Activated T-cell treated with anti-CD3 and anti-CD28 coated beads, Interleukin-2, amount 50 U/mL, for 72 hours (primary cell): ENCODE measurements at regions not wholly inside any gene's neighbourhood (a gene's known extent, or its start where the extent isn't known, plus 50 kb on each side); places are given as distances from the start of the nearest gene placed in this dataset.

Experiments used
- ATAC-seq, 2 donors: fragments of 150-1000 bp; cut with Tn5 transposase; replicated peaks in 1 of 2; 2 replicates each; pipeline ENCODE4 v1.10.0; 2021; ENCODE audit warnings: moderate library complexity in 2 of 2, mild to moderate bottlenecking in 1 of 2
- DNase-seq, 2 donors: peaks; one replicate each; pipeline ENCODE4 v3.0.0; 2021 to 2022; ENCODE audit warnings: mixed read lengths in 1 of 2
- H3K27ac Mint-ChIP-seq: one replicate; pipeline ENCODE4 v1.8.0; 2022; ENCODE audit warnings: mild to moderate bottlenecking, moderate library complexity, mixed read lengths
- H3K27me3 Mint-ChIP-seq: one replicate; pipeline ENCODE4 v1.8.0; 2022; ENCODE audit warnings: low read depth, mixed read lengths
- H3K36me3 Mint-ChIP-seq, 2 donors: one replicate each; pipeline ENCODE4 v1.8.0; 2022; ENCODE audit warnings: mixed read lengths in 2 of 2, mild to moderate bottlenecking in 1 of 2; ENCODE audit not compliant: insufficient read depth in 2 of 2
- H3K4me1 Mint-ChIP-seq: one replicate; pipeline ENCODE4 v1.8.0; 2022; ENCODE audit warnings: low read depth, mixed read lengths
- H3K4me3 Mint-ChIP-seq, 2 donors: one replicate each; pipeline ENCODE4 v1.8.0; 2022; ENCODE audit warnings: mild to moderate bottlenecking in 2 of 2, mixed read lengths in 2 of 2, moderate library complexity in 2 of 2
- H3K9me3 Mint-ChIP-seq, 2 donors: one replicate each; pipeline ENCODE4 v1.8.0; 2022; ENCODE audit warnings: mixed read lengths in 2 of 2

GRCh38 chr7:47221826-47222225, 360.1 kb downstream of the TNS3 start:
- H3K27ac Mint-ChIP-seq: no peak overlapping the region
- H3K4me3 Mint-ChIP-seq: no peak overlapping the region
- H3K36me3 Mint-ChIP-seq: no peaks in the 10 kb centered on the region
- H3K9me3 Mint-ChIP-seq: peaks cover 1 to 2% of the 10 kb centered on the region in 2 donors
- no peak for ATAC-seq
- H3K4me1 Mint-ChIP-seq: peaks cover 8% of the 10 kb centered on the region
- no peak for DNase-seq
- peaks cover under 1% of the 10 kb centered on the region for H3K27me3 Mint-ChIP-seq

GRCh38 chr7:47218378-47219176, 363.3 kb downstream of the TNS3 start:
- DNase-seq: no peak
- H3K27me3 Mint-ChIP-seq: peaks cover 6% of the 10 kb centered on the region
- H3K27ac Mint-ChIP-seq: no peak overlapping the region
- peaks cover 8% of the 10 kb centered on the region for H3K4me1 Mint-ChIP-seq
- H3K4me3 Mint-ChIP-seq: no peak overlapping the region
- no peaks in the 10 kb centered on the region for H3K9me3 Mint-ChIP-seq
- ATAC-seq: no peak
- H3K36me3 Mint-ChIP-seq: no peaks in the 10 kb centered on the region

GRCh38 chr7:47217570-47218360, 364.1 kb downstream of the TNS3 start:
- peak overlapping the region in 1 of 2 donors; percentile 20 for H3K4me3 Mint-ChIP-seq
- no peak for DNase-seq
- H3K27me3 Mint-ChIP-seq: peaks cover 6% of the 10 kb centered on the region
- no peaks in the 10 kb centered on the region for H3K9me3 Mint-ChIP-seq
- ATAC-seq: no peak
- peaks cover 8% of the 10 kb centered on the region for H3K4me1 Mint-ChIP-seq
- no peak overlapping the region for H3K27ac Mint-ChIP-seq
- H3K36me3 Mint-ChIP-seq: no peaks in the 10 kb centered on the region

- DNase-seq: no peak
- Mint-ChIP-seq H3K9me3 (no peaks in the 10 kb centered on the region), H3K27ac (no peak overlapping the region), H3K4me1 (peaks cover 8% of the 10 kb centered on the region), H3K36me3 (no peaks in the 10 kb centered on the region), H3K27me3 (peaks cover 6% of the 10 kb centered on the region), H3K4me3 (peak overlapping the region in 1 of 2 donors; percentile 20)
- ATAC-seq: no peak
Measured at GRCh38 chr7:47217086-47217485, 364.8 kb downstream of the TNS3 start.

GRCh38 chr7:47216439-47216838, 365.5 kb downstream of the TNS3 start:
- Mint-ChIP-seq H3K4me3 (no peak overlapping the region), H3K27ac (no peak overlapping the region), H3K9me3 (no peaks in the 10 kb centered on the region), H3K36me3 (no peaks in the 10 kb centered on the region), H3K27me3 (peaks cover 10% of the 10 kb centered on the region), H3K4me1 (peaks cover 8% of the 10 kb centered on the region)
- DNase-seq (no peak), ATAC-seq (no peak)

- Mint-ChIP-seq H3K9me3 (no peaks in the 10 kb centered on the region), H3K27ac (no peak overlapping the region), H3K4me1 (peaks cover 8% of the 10 kb centered on the region), H3K27me3 (peaks cover 12% of the 10 kb centered on the region), H3K4me3 (no peak overlapping the region), H3K36me3 (no peaks in the 10 kb centered on the region)
- DNase-seq: no peak
- ATAC-seq: no peak
Measured at GRCh38 chr7:47215640-47216039, 366.3 kb downstream of the TNS3 start.

- no peak overlapping the region for H3K4me3 Mint-ChIP-seq
- H3K4me1 Mint-ChIP-seq: peaks cover 8% of the 10 kb centered on the region
- H3K27ac Mint-ChIP-seq: no peak overlapping the region
- DNase-seq: no peak
- no peak for ATAC-seq
- peaks cover 12% of the 10 kb centered on the region for H3K27me3 Mint-ChIP-seq
- no peaks in the 10 kb centered on the region for H3K36me3 Mint-ChIP-seq
- H3K9me3 Mint-ChIP-seq: no peaks in the 10 kb centered on the region
Measured at GRCh38 chr7:47215049-47215448, 366.9 kb downstream of the TNS3 start.

GRCh38 chr7:47213276-47213675, 368.6 kb downstream of the TNS3 start:
- no peak overlapping the region for H3K4me3 Mint-ChIP-seq
- no peak for ATAC-seq
- DNase-seq: no peak
- H3K9me3 Mint-ChIP-seq: no peaks in the 10 kb centered on the region
- H3K27ac Mint-ChIP-seq: no peak overlapping the region
- peaks cover 12% of the 10 kb centered on the region for H3K27me3 Mint-ChIP-seq
- no peaks in the 10 kb centered on the region for H3K36me3 Mint-ChIP-seq
- H3K4me1 Mint-ChIP-seq: peaks cover 8% of the 10 kb centered on the region

GRCh38 chr7:47211519-47211973, 370.4 kb downstream of the TNS3 start:
- H3K36me3 Mint-ChIP-seq: no peaks in the 10 kb centered on the region
- peaks cover 2 to 3% of the 10 kb centered on the region in 2 donors for H3K9me3 Mint-ChIP-seq
- no peak for DNase-seq
- peaks cover 9% of the 10 kb centered on the region for H3K27me3 Mint-ChIP-seq
- no peak overlapping the region for H3K27ac Mint-ChIP-seq
- no peak overlapping the region for H3K4me3 Mint-ChIP-seq
- no peaks in the 10 kb centered on the region for H3K4me1 Mint-ChIP-seq
- no peak for ATAC-seq

GRCh38 chr7:47210281-47210854, 371.5 kb downstream of the TNS3 start:
- Mint-ChIP-seq H3K27ac (no peak overlapping the region), H3K36me3 (no peaks in the 10 kb centered on the region), H3K27me3 (peaks cover 6% of the 10 kb centered on the region), H3K4me3 (no peak overlapping the region), H3K4me1 (no peaks in the 10 kb centered on the region), H3K9me3 (peaks cover 2 to 3% of the 10 kb centered on the region in 2 donors)
- DNase-seq: no peak
- no peak for ATAC-seq

- peaks cover 3 to 5% of the 10 kb centered on the region in 2 donors for H3K9me3 Mint-ChIP-seq
- H3K27me3 Mint-ChIP-seq: peaks cover 6% of the 10 kb centered on the region
- no peak overlapping the region for H3K4me3 Mint-ChIP-seq
- ATAC-seq: no peak
- no peaks in the 10 kb centered on the region for H3K36me3 Mint-ChIP-seq
- H3K4me1 Mint-ChIP-seq: no peaks in the 10 kb centered on the region
- DNase-seq: no peak
- H3K27ac Mint-ChIP-seq: no peak overlapping the region
Measured at GRCh38 chr7:47207956-47208355, 374.0 kb downstream of the TNS3 start.

- ATAC-seq (no peak), DNase-seq (no peak)
- no peak overlapping the region for H3K4me3 Mint-ChIP-seq
- H3K27ac Mint-ChIP-seq: no peak overlapping the region
- H3K27me3 Mint-ChIP-seq: peaks cover 5% of the 10 kb centered on the region
- peaks cover 3 to 5% of the 10 kb centered on the region in 2 donors for H3K9me3 Mint-ChIP-seq
- no peaks in the 10 kb centered on the region for H3K36me3 Mint-ChIP-seq
- no peaks in the 10 kb centered on the region for H3K4me1 Mint-ChIP-seq
Measured at GRCh38 chr7:47204709-47205108, 377.2 kb downstream of the TNS3 start.

- no peaks in the 10 kb centered on the region for H3K36me3 Mint-ChIP-seq
- H3K9me3 Mint-ChIP-seq: peaks cover 0 to 3% of the 10 kb centered on the region in 2 donors
- no peak for ATAC-seq
- no peak overlapping the region for H3K27ac Mint-ChIP-seq
- no peak for DNase-seq
- H3K4me1 Mint-ChIP-seq: no peaks in the 10 kb centered on the region
- H3K4me3 Mint-ChIP-seq: no peak overlapping the region
- peaks cover 5% of the 10 kb centered on the region for H3K27me3 Mint-ChIP-seq
Measured at GRCh38 chr7:47202146-47202783, 379.6 kb downstream of the TNS3 start.
